Tibial nerve (tissue), 4 donors: ENCODE measurements at regions not wholly inside any gene's neighbourhood (a gene's known extent, or its start where the extent isn't known, plus 50 kb on each side); places are given as distances from the start of the nearest gene placed in this dataset.

Source experiments
- EP300 ChIP-seq, 2 donors: sonication (generic); formaldehyde crosslinking; IDR thresholded peaks; one replicate each; pipeline ENCODE4 v1.6.1; 2017; ENCODE audit warnings: antibody characterized with exemption in 2 of 2, mild to moderate bottlenecking in 1 of 2
- TF ChIP-seq, protein P1 (sequence below), 5 experiments: fragments of 200-600 bp in 3 of 5; fragments of 450-650 bp in 2 of 5; sonication (generic) in 3 of 5; IDR thresholded peaks; one replicate each; pipeline ENCODE4 v1.5.1; 2016 to 2019; ENCODE audit warnings: antibody characterized with exemption in 5 of 5, mild to moderate bottlenecking in 3 of 5, moderate library complexity in 2 of 5

DNA sequence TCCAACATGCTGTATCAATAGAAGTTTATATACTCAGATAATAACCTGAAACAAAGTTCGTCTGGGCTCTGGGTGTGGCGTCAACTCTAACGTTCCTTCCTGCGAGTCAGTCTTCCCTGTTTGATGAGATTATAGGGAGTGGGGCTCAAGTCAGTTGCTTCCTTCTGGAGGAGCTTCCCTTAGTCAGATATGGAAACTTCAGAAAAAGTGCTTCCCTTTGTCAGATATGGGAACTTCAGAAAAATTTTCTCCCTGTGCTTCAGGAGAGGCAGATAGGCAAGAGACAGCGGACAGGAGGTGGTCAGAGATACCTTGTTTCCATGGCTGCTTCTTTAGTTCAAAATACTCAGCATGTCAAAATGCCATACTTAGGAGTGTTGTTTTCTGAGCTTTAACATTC lies 51.1 kb upstream of the PRDX6 start:
- TF ChIP-seq, protein P1, sequence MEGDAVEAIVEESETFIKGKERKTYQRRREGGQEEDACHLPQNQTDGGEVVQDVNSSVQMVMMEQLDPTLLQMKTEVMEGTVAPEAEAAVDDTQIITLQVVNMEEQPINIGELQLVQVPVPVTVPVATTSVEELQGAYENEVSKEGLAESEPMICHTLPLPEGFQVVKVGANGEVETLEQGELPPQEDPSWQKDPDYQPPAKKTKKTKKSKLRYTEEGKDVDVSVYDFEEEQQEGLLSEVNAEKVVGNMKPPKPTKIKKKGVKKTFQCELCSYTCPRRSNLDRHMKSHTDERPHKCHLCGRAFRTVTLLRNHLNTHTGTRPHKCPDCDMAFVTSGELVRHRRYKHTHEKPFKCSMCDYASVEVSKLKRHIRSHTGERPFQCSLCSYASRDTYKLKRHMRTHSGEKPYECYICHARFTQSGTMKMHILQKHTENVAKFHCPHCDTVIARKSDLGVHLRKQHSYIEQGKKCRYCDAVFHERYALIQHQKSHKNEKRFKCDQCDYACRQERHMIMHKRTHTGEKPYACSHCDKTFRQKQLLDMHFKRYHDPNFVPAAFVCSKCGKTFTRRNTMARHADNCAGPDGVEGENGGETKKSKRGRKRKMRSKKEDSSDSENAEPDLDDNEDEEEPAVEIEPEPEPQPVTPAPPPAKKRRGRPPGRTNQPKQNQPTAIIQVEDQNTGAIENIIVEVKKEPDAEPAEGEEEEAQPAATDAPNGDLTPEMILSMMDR (IDR thresholded peaks at IDR 0.05), result no peak
- no peak for TF ChIP-seq EP300 (IDR thresholded peaks at IDR 0.05)
